OCI-LY7 (cell line): ENCODE measurements at regions not wholly inside any gene's neighbourhood (a gene's known extent, or its start where the extent isn't known, plus 50 kb on each side); places are given as distances from the start of the nearest gene placed in this dataset.

Experiments
- BruUV-seq: library from RNA; stranded (reverse); fragments of 400-500 nt; replicated peaks from 2 replicates; lab custom pipeline; 2021; lab: Mats Ljungman, UMichigan
- CTCF ChIA-PET: fragments of 300-600 bp; sonication (Branson Sonifier 250); formaldehyde crosslinking; loops from one replicate; lab custom pipeline; 2022; ENCODE audit warnings: antibody characterized with exemption; ENCODE audit not compliant: unreplicated experiment; lab: Charles Lee
- POLR2A ChIA-PET: fragments of 300-600 bp; sonication (Branson Sonifier 250); formaldehyde crosslinking; loops from one replicate; lab custom pipeline; 2022; ENCODE audit warnings: antibody characterized with exemption; lab: Charles Lee
- DNase-seq: peaks from one replicate; pipeline ENCODE4 v3.0.0-alpha.2; 2015; ENCODE audit warnings: low spot score
- H2AFZ ChIP-seq: fragments of 200-600 bp; sonication (generic), shearing (Covaris generic); 2 replicates; pipeline ENCODE4 v1.6.1; 2014; ENCODE audit warnings: mild to moderate bottlenecking, antibody characterized with exemption, low read length, moderate library complexity
- H3K27ac ChIP-seq: fragments of 200-600 bp; sonication (generic); 2 replicates; pipeline ENCODE4 v1.5.1; 2014; ENCODE audit warnings: mixed run types, low read depth, mild to moderate bottlenecking, moderate library complexity, low read length, inconsistent platforms; ENCODE audit not compliant: poor library complexity, severe bottlenecking
- H3K36me3 ChIP-seq: fragments of 200-600 bp; sonication (generic); 2 replicates; pipeline ENCODE4 v1.6.1; 2014; ENCODE audit warnings: mild to moderate bottlenecking, antibody characterized with exemption, low read length, moderate library complexity, mixed read lengths; ENCODE audit not compliant: insufficient read depth
- H3K4me1 ChIP-seq: fragments of 200-600 bp; sonication (generic); 2 replicates; pipeline ENCODE4 v1.5.1; 2014; ENCODE audit warnings: mild to moderate bottlenecking, low read length; ENCODE audit not compliant: insufficient read depth, poor library complexity, severe bottlenecking
- H3K4me2 ChIP-seq: fragments of 200-600 bp; sonication (generic); 2 replicates; pipeline ENCODE4 v1.6.1; 2014; ENCODE audit warnings: mild to moderate bottlenecking, low read length
- H3K4me3 ChIP-seq: fragments of 200-600 bp; sonication (generic); 2 replicates; pipeline ENCODE4 v1.5.1; 2014; ENCODE audit warnings: mild to moderate bottlenecking, low read depth, low read length; ENCODE audit not compliant: poor library complexity, severe bottlenecking
- H3K79me2 ChIP-seq: fragments of 200-600 bp; sonication (generic); 2 replicates; pipeline ENCODE4 v1.6.1; 2016; ENCODE audit warnings: low read depth, mild to moderate bottlenecking, low read length, moderate library complexity, mixed read lengths; ENCODE audit not compliant: insufficient read depth
- H3K9me2 ChIP-seq: fragments of 200-600 bp; sonication (generic); 2 replicates; pipeline ENCODE4 v1.6.1; 2016; ENCODE audit warnings: mild to moderate bottlenecking, low read length, mixed read lengths; ENCODE audit not compliant: insufficient read depth
- H3K9me3 ChIP-seq: fragments of 200-600 bp; sonication (generic); 2 replicates; pipeline ENCODE4 v1.6.1; 2014; ENCODE audit warnings: mild to moderate bottlenecking, mixed run types, low read length, mixed read lengths
- H4K20me1 ChIP-seq: fragments of 200-600 bp; sonication (generic); 2 replicates; pipeline ENCODE4 v1.6.1; 2014; ENCODE audit warnings: mild to moderate bottlenecking, antibody characterized with exemption, low read length, moderate library complexity, mixed read lengths; ENCODE audit not compliant: insufficient read depth
- CTCF ChIP-seq: fragments of 200-600 bp; sonication (generic); conservative IDR thresholded peaks from 2 replicates; pipeline ENCODE4 v1.5.1; 2014; ENCODE audit warnings: mild to moderate bottlenecking, antibody characterized with exemption, low read length, moderate library complexity, mixed read lengths
- EZH2phosphoT487 ChIP-seq: fragments of 200-600 bp; sonication (generic); IDR thresholded peaks from 2 replicates; pipeline ENCODE4 v1.6.1; 2018; ENCODE audit warnings: low read depth, borderline replicate concordance, mild to moderate bottlenecking, mixed run types, antibody characterized with exemption, low read length, moderate library complexity, mixed read lengths
- intact Hi-C: fragments of 100-400 bp; cut with micrococcal nuclease; formaldehyde crosslinking; loops from one replicate; pipeline ENCODE4 v1.10.0; 2022; ENCODE audit not compliant: unreplicated experiment

GRCh38 chr2:236986524-236987330 is 99.0 kb upstream of the COPS8 start:
- Histone ChIP-seq H3K27ac (no peak overlapping the region), H3K4me1 (no peaks in the 10 kb centered on the region), H3K36me3 (no peaks in the 10 kb centered on the region), H3K4me3 (no peak overlapping the region), H3K9me3 (no peaks in the 10 kb centered on the region), H4K20me1 (no peaks in the 10 kb centered on the region), H3K9me2 (no peaks in the 10 kb centered on the region), H3K4me2 (no peak overlapping the region), H2AFZ (no peak overlapping the region), H3K79me2 (no peaks in the 10 kb centered on the region)
- ChIA-PET POLR2A (interaction anchor here (1.2 kb wide), 1 partner anchor 31 kb away, joined by 3 read pairs; no protein-coding TSS in a partner anchor), CTCF (no interaction called here)
- DNase-seq, result no peak
- TF ChIP-seq EZH2phosphoT487 (no peak), CTCF (no peak)
- BruUV-seq, result no TSS peak
- intact Hi-C loops, result no loop called here

GRCh38 chr2:236988216-236988615 is 97.5 kb upstream of the COPS8 start:
- no peak overlapping the region for H3K4me2 ChIP-seq
- H3K4me3 ChIP-seq, result no peak overlapping the region
- intact Hi-C loops, result no loop called here
- no peak overlapping the region for H2AFZ ChIP-seq
- no peak for DNase-seq
- H3K27ac ChIP-seq, result no peak overlapping the region
- no peak for TF ChIP-seq CTCF
- no peak for TF ChIP-seq EZH2phosphoT487
- no peaks in the 10 kb centered on the region for H3K36me3 ChIP-seq
- no peaks in the 10 kb centered on the region for H3K9me3 ChIP-seq
- no peaks in the 10 kb centered on the region for H3K79me2 ChIP-seq
- ChIA-PET POLR2A (no interaction called here), CTCF (no interaction called here)
- BruUV-seq, result no TSS peak
- H3K9me2 ChIP-seq, result no peaks in the 10 kb centered on the region
- no peaks in the 10 kb centered on the region for H4K20me1 ChIP-seq
- no peaks in the 10 kb centered on the region for H3K4me1 ChIP-seq
